Chondrocyte (in vitro differentiated cells): ENCODE measurements at regions not wholly inside any gene's neighbourhood (a gene's known extent, or its start where the extent isn't known, plus 50 kb on each side); places are given as distances from the start of the nearest gene placed in this dataset.

Experiments used
- DNase-seq: peaks from one replicate; pipeline ENCODE4 v3.0.0; 2021; ENCODE audit warnings: mixed read lengths, low spot score
- H3K27ac Mint-ChIP-seq: one replicate; pipeline ENCODE4 v1.8.0; 2021; ENCODE audit warnings: mild to moderate bottlenecking, moderate library complexity, mixed read lengths; ENCODE audit not compliant: unreplicated experiment
- H3K27me3 Mint-ChIP-seq: 2 replicates; pipeline ENCODE4 v1.8.0; 2021; ENCODE audit warnings: low read depth, mixed read lengths
- H3K36me3 Mint-ChIP-seq: 2 replicates; pipeline ENCODE4 v1.8.0; 2021; ENCODE audit warnings: low read depth, mixed read lengths
- H3K4me1 Mint-ChIP-seq: 2 replicates; pipeline ENCODE4 v1.8.0; 2021; ENCODE audit warnings: low read depth, mild to moderate bottlenecking, mixed read lengths
- H3K4me3 Mint-ChIP-seq: one replicate; pipeline ENCODE4 v1.8.0; 2021; ENCODE audit warnings: mild to moderate bottlenecking, moderate library complexity, mixed read lengths; ENCODE audit not compliant: unreplicated experiment
- H3K9me3 Mint-ChIP-seq: 2 replicates; pipeline ENCODE4 v1.8.0; 2021; ENCODE audit warnings: low read depth, mixed read lengths
- TF ChIP-seq, protein P1 (sequence below): fragments of 200-600 bp; sonication (generic); IDR thresholded peaks from 2 replicates; pipeline ENCODE4 v1.5.0; 2021; ENCODE audit warnings: antibody characterized with exemption, mild to moderate bottlenecking, moderate library complexity

DNA sequence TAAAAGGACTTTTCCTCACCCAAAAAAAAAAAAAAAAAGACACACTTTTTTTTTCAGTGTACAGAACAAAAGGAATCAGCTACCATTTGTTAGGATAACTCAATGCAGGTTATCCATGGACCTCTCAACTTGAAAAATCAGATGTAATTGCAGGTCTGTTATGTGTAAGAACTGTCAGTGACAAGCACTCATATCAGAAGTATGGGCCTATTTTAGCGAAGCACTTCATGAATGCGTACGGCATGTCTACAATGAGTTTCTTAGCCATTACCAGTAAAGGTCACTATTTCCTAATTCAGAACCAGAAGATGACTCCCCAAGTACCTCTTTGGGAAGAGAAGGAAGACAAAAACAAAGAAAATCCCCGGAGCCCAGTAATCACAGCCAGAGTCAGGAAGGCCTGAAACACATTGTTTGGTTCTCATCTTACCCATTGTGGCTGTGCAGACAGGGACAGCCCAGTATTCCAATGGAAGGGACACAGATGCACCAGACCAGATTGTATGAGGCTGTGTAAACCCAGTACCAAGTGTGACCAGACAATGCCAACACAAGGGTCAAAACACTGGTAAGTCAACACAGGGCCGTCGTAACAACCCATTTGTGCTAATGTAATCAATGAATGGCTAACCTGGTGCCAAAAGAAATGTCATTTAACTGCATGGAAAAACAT is 188.0 kb downstream of the PMP22 start:
- no peak overlapping the region for H3K27ac Mint-ChIP-seq
- TF ChIP-seq, protein P1, sequence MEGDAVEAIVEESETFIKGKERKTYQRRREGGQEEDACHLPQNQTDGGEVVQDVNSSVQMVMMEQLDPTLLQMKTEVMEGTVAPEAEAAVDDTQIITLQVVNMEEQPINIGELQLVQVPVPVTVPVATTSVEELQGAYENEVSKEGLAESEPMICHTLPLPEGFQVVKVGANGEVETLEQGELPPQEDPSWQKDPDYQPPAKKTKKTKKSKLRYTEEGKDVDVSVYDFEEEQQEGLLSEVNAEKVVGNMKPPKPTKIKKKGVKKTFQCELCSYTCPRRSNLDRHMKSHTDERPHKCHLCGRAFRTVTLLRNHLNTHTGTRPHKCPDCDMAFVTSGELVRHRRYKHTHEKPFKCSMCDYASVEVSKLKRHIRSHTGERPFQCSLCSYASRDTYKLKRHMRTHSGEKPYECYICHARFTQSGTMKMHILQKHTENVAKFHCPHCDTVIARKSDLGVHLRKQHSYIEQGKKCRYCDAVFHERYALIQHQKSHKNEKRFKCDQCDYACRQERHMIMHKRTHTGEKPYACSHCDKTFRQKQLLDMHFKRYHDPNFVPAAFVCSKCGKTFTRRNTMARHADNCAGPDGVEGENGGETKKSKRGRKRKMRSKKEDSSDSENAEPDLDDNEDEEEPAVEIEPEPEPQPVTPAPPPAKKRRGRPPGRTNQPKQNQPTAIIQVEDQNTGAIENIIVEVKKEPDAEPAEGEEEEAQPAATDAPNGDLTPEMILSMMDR, result no peak

DNA sequence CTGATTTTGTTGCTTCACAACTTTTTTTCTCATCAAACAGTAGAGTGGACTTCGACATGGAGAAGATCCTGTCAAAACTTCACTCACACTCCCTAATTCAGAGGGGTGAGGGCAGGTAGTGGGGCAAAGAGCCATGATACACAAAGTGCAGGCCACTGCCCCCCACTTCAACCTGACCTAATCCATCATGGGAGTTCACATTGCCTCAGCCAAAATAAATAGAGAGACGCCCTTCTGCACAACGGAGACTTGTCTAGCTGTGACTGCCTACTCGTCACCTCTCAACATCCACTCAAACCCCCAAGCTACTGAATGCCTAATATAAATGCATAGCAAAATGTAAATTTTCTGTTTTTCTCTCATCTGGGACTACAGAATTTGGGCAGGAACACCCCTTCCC is 213.2 kb downstream of the PMP22 start:
- Mint-ChIP-seq H3K27me3 (no peaks in the 10 kb centered on the region), H3K4me3 (no peak overlapping the region), H3K4me1 (peaks cover 23% of the 10 kb centered on the region), H3K27ac (no peak overlapping the region), H3K9me3 (peaks cover 8% of the 10 kb centered on the region), H3K36me3 (no peaks in the 10 kb centered on the region)
- TF ChIP-seq, protein P1, result no peak
- DNase-seq, result no peak

More for the DNA sequence above, 188.0 kb downstream of the PMP22 start:
- no peaks in the 10 kb centered on the region for H3K36me3 Mint-ChIP-seq
- no peaks in the 10 kb centered on the region for H3K4me1 Mint-ChIP-seq
- no peak for DNase-seq
- no peak overlapping the region for H3K4me3 Mint-ChIP-seq
- H3K27me3 Mint-ChIP-seq, result no peaks in the 10 kb centered on the region
- H3K9me3 Mint-ChIP-seq, result peaks cover 3% of the 10 kb centered on the region

DNA sequence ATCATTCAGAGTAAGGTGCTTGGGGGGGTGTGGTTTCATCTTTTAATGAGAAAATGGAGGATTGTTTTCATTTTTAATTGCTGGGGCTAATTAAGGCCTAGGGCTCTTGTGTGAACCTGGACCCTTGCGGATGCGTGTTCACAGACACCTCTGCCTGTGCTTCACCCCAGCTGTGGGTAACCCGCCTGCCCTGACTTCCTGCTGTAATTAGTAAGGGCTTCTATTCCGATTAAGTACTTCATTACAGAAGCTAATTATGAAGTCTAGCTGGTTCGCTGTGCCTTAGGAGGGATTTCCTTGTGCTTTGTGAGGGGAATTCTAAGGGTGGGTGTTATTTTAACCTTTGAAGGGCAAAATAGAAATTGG is 215.3 kb downstream of the PMP22 start:
- Mint-ChIP-seq H3K27ac (no peak overlapping the region), H3K27me3 (no peaks in the 10 kb centered on the region), H3K36me3 (no peaks in the 10 kb centered on the region), H3K4me1 (peaks cover 23% of the 10 kb centered on the region), H3K9me3 (peaks cover under 1% of the 10 kb centered on the region), H3K4me3 (no peak overlapping the region)
- DNase-seq, result no peak
- TF ChIP-seq, protein P1, result no peak

DNA sequence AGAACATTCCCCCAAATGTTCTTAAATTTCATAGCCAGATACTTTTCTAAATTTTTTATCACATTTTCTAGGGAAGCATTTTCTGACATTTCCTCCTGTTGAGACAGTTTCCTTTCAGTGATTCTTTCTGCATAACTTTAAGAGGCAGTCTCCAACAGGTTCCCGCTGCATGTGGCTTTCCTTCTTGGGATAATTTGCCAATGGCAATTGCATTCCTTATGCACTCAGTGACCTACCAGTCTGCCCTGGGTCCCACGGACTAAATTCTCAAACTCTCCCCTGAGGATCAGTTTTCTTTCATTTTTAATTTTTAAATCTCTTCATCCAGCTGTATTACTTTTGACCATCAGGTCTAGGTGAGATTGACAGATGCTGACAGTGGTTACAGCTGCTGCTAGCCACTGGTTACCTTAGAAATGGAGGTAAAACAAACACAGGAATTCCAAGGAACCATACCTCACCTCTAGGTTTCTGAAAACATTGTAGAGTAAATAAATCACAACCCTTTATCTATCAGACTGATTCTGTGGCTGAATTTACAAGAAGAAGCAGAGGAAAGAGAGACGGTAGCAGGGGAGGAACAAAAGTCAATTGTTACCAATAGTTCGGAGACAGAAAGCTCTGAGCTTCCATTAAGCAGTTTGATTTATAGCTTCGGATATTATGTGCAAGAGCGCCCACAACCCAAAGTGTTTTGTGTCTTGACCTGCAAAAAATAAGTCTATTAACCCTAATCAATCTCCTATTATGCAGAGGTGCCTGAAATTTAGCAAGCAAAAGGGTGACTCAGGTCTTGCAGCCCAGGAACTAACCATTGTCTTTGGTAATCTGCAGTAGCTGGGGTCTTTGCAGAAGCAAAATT is 216.0 kb downstream of the PMP22 start:
- no peaks in the 10 kb centered on the region for H3K27me3 Mint-ChIP-seq
- no peak overlapping the region for H3K27ac Mint-ChIP-seq
- DNase-seq, result no peak
- no peaks in the 10 kb centered on the region for H3K36me3 Mint-ChIP-seq
- no peak overlapping the region for H3K4me3 Mint-ChIP-seq
- TF ChIP-seq, protein P1, result no peak
- peaks cover 23% of the 10 kb centered on the region for H3K4me1 Mint-ChIP-seq
- no peaks in the 10 kb centered on the region for H3K9me3 Mint-ChIP-seq

DNA sequence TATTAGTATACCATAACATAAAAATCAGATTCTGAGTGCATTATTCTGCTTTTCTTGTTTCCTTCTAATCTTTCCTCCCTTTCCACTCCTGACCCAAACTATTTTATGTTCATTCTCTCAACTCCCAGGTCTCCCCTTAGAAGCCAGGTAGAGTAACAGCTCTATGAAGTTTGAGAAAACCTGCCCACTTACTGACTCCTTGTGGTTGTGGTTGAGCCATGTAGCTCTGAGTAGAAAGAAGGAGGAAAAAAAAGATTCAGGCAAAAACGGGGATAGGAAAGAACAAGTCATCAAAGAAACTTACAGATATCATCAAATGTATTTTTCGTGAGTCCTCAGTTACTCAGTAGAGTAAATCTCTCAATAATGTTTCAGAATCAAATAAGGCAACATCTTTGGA is 216.7 kb downstream of the PMP22 start:
- no peak overlapping the region for H3K27ac Mint-ChIP-seq
- no peaks in the 10 kb centered on the region for H3K27me3 Mint-ChIP-seq
- TF ChIP-seq, protein P1, result peak; percentile 59
- DNase-seq, result no peak
- no peak overlapping the region for H3K4me3 Mint-ChIP-seq
- H3K4me1 Mint-ChIP-seq, result peaks cover 23% of the 10 kb centered on the region
- no peaks in the 10 kb centered on the region for H3K9me3 Mint-ChIP-seq
- no peaks in the 10 kb centered on the region for H3K36me3 Mint-ChIP-seq
